ENCODE measurements at regions not wholly inside any gene's neighbourhood (a gene's known extent, or its start where the extent isn't known, plus 50 kb on each side); places are given as distances from the start of the nearest gene placed in this dataset.
"Not testable (repeated sequence)": the region's sequence is repeated elsewhere in the genome, so short reads cannot be mapped to it uniquely, and the experiment has no call there.

DNA sequence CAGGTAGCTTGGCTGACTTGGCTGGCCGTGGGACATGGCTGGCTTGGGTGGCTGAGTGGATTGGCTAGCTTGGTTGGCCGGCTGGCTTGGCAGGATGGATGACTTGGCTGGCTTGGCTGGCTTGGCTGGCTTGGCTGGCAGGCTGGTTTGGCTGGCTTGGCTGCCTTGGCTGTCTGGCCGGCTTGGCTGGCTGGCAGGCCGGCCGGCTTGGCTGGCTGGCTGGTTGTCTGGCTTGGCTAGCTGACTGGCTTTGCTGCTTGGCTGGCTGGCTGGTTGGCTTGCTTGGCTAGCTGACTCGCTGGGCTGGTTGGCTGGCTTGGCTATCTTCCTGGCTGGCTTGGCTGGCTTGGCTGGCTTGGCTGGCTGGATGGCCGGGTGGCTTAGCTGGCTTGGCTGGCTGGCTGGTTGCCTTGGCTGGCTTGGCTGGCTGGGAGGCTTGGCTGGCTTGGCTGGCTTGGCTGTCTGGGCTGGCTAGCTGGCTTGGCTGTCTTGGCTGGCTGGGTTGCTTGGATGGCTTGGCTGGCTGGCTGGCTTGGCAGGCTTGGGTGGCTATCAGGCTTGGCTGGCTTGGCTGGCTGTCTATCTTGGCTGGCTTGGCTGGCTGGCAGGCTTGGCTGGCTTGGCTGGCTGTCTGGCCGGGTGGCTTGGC lies 129.7 kb upstream of the FAM72C start (continued):
- no peak for TF ChIP-seq EZH2phosphoT487 (IDR thresholded peaks at IDR 0.05; ENCODE audit: borderline replicate concordance)
- TF ChIP-seq RAD21 (IDR thresholded peaks at IDR 0.05; ENCODE audit: low read depth): no peak
- no peak for TF ChIP-seq SP1 (IDR thresholded peaks at IDR 0.05; ENCODE audit: low read depth)
- TF ChIP-seq EGR1 (IDR thresholded peaks at IDR 0.05; ENCODE audit: low read depth): no peak

DNA sequence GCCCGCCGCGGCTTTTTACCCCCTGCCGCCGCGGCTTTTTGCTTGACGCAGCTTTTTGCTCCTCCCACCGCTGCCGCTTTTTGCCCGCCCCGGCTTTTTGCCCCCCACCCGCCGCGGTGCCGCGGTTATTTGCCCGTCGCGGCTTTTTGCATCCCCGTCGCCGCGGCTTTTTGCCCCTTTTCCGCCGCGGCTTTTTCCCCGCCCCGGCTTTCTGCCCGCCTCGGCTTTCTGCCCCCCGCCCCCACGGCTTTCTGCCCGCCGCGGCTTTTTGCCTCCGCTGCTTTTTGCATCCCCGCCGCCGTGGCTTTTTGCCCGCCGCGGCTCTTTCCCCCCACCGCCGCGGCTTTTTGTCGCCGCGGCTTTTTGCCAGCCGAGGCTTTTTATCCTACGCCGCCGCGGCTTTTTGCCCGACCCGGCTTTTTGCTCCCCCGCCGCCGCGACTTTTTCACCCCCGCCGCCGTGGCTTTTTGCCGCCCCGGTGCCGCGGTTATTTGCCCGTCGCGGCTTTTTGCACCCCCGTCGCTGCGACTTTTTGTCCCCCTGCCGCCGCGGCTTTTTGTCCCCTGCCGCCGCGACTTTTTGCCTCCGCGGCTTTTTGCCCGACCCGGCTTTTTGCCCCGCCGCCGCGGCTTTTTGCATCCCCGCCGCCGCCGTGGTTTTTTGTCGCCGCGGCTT lies 105.5 kb upstream of the FAM72C start:
- RAD21 ChIA-PET (ENCODE audit: low non-redundant PET in 1 of 2, low total read pairs in 2 of 2, uncharacterized antibody in 2 of 2, unreplicated experiment in 2 of 2); H4K20me1 ChIP-seq (ENCODE audit: insufficient read depth); H3K4me1 ChIP-seq (ENCODE audit: control insufficient read depth in 1 of 2, insufficient read depth in 2 of 2, low read length in 2 of 2); intact Hi-C loops (cut with micrococcal nuclease); DNase-seq (ENCODE audit: low read depth, low spot score); H3K27me3 ChIP-seq (ENCODE audit: insufficient read depth, low read length); BruUV-seq (replicated peaks); H3K79me2 ChIP-seq (ENCODE audit: insufficient read depth, low read length); H3K9ac ChIP-seq (ENCODE audit: low read length); H2AFZ ChIP-seq (ENCODE audit: low read depth, low read length, poor library complexity, severe bottlenecking); H3K9me3 ChIP-seq (ENCODE audit: control insufficient read depth in 1 of 2, insufficient read depth in 1 of 2, low read depth in 1 of 2, low read length in 2 of 2); H3K27ac ChIP-seq (ENCODE audit: low read depth, low read length); POLR2A ChIA-PET; CTCF ChIA-PET; H3K36me3 ChIP-seq (ENCODE audit: control insufficient read depth in 1 of 2, insufficient read depth in 2 of 2, low read length in 2 of 2); H3K9me2 ChIP-seq (ENCODE audit: insufficient read depth): not testable (repeated sequence)
- ATAC-seq: peak; percentile 55
- peak overlapping the region; percentile 54 for H3K4me2 ChIP-seq (ENCODE audit: low read length)
- TF ChIP-seq TCF7L2 (IDR thresholded peaks at IDR 0.05; ENCODE audit: borderline replicate concordance, extremely low read depth, insufficient read depth, insufficient read length) (peak; percentile 55), EZH2phosphoT487 (IDR thresholded peaks at IDR 0.05; ENCODE audit: borderline replicate concordance) (0 out of 2 replicates have a peak, but pooled peaks have one; percentile 81), EZH2 (IDR thresholded peaks at IDR 0.05) (0 out of 2 replicates have a peak, but pooled peaks have one; percentile 76)
- H3K4me3 ChIP-seq (replicated peaks in 1 of 2; ENCODE audit: low read depth in 1 of 2, low read length in 2 of 2): peak overlapping the region; percentile 28 to 43

DNA sequence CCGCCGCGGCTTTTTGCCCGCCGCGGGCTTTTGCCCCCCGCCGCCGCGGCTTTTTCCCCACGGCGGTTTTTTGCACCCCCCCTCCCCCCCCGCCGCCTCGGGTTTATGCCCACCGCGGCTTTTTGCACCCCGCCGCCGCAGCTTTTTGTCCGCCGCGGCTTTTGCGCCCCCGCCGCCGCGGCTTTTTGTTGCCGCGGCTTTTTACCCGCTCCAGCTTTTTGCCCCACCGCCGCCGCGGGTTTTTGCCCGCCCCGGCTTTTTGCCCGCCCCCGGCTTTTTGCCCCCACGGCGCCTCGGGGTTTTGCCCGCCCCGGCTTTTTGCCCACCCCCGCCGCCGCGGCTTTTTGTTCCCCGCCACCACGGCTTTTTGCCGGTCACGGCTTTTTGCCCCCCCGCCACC lies 104.9 kb upstream of the FAM72C start:
- H4K20me1 ChIP-seq (ENCODE audit: insufficient read depth); H2AFZ ChIP-seq (ENCODE audit: low read depth, low read length, poor library complexity, severe bottlenecking); H3K9me3 ChIP-seq (ENCODE audit: control insufficient read depth in 1 of 2, insufficient read depth in 1 of 2, low read depth in 1 of 2, low read length in 2 of 2); intact Hi-C loops (cut with micrococcal nuclease); H3K79me2 ChIP-seq (ENCODE audit: insufficient read depth, low read length); DNase-seq (ENCODE audit: low read depth, low spot score); RAD21 ChIA-PET (ENCODE audit: low non-redundant PET in 1 of 2, low total read pairs in 2 of 2, uncharacterized antibody in 2 of 2, unreplicated experiment in 2 of 2); H3K4me3 ChIP-seq (replicated peaks in 1 of 2; ENCODE audit: low read depth in 1 of 2, low read length in 2 of 2); BruUV-seq (replicated peaks); H3K4me2 ChIP-seq (ENCODE audit: low read length); ATAC-seq; H3K27me3 ChIP-seq (ENCODE audit: insufficient read depth, low read length); POLR2A ChIA-PET; H3K4me1 ChIP-seq (ENCODE audit: control insufficient read depth in 1 of 2, insufficient read depth in 2 of 2, low read length in 2 of 2); H3K36me3 ChIP-seq (ENCODE audit: control insufficient read depth in 1 of 2, insufficient read depth in 2 of 2, low read length in 2 of 2); H3K9ac ChIP-seq (ENCODE audit: low read length); CTCF ChIA-PET; H3K9me2 ChIP-seq (ENCODE audit: insufficient read depth); H3K27ac ChIP-seq (ENCODE audit: low read depth, low read length): not testable (repeated sequence)

DNA sequence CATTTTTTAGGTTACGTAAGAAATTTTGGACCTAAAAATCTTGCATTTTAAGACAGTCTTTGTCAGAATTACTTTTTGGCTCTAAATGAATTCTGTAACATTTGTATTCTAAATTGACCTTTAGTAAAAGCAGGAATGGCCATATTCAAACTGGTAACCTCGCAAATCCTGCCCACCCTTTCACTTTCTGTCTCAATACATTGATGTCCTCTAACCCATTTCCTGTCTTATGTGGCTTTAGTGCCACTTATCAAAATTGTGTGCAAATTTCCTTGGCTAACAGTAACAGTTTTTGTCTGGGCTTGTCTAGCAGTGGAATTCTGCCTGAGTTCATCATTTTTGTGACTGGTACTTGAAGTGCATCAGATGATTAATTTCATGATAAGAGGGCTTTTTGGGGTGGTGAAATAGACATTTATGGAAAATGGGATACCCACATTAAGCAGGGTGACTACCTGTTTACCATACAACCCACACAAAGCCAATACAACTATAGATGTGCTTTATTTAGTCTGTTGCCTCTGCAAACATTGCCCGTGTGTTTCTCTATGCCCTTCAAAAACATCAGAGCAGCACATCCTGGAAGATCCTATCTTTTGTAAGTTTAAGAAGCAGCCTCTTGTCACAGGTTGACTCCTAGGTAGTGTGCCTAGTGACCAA lies 98.7 kb upstream of the FAM72C start:
- POLR2A ChIA-PET; H3K27me3 ChIP-seq (ENCODE audit: insufficient read depth, low read length); H3K4me3 ChIP-seq (replicated peaks in 1 of 2; ENCODE audit: low read depth in 1 of 2, low read length in 2 of 2); H3K27ac ChIP-seq (ENCODE audit: low read depth, low read length); H3K9me2 ChIP-seq (ENCODE audit: insufficient read depth); RAD21 ChIA-PET (ENCODE audit: low non-redundant PET in 1 of 2, low total read pairs in 2 of 2, uncharacterized antibody in 2 of 2, unreplicated experiment in 2 of 2); BruUV-seq (replicated peaks); CTCF ChIA-PET; H3K79me2 ChIP-seq (ENCODE audit: insufficient read depth, low read length); H3K9ac ChIP-seq (ENCODE audit: low read length); DNase-seq (ENCODE audit: low read depth, low spot score); H3K4me1 ChIP-seq (ENCODE audit: control insufficient read depth in 1 of 2, insufficient read depth in 2 of 2, low read length in 2 of 2); intact Hi-C loops (cut with micrococcal nuclease); H3K9me3 ChIP-seq (ENCODE audit: control insufficient read depth in 1 of 2, insufficient read depth in 1 of 2, low read depth in 1 of 2, low read length in 2 of 2); H4K20me1 ChIP-seq (ENCODE audit: insufficient read depth); H3K4me2 ChIP-seq (ENCODE audit: low read length); H3K36me3 ChIP-seq (ENCODE audit: control insufficient read depth in 1 of 2, insufficient read depth in 2 of 2, low read length in 2 of 2); H2AFZ ChIP-seq (ENCODE audit: low read depth, low read length, poor library complexity, severe bottlenecking); ATAC-seq: not testable (repeated sequence)

Data from HCT116 (cell line).